AG08396 (cell line): ENCODE measurements at regions not wholly inside any gene's neighbourhood (a gene's known extent, or its start where the extent isn't known, plus 50 kb on each side); places are given as distances from the start of the nearest gene placed in this dataset.
"Not testable (repeated sequence)": the region's sequence is repeated elsewhere in the genome, so short reads cannot be mapped to it uniquely, and the experiment has no call there.

ENCODE experiments used
- DNase-seq: peaks from one replicate; pipeline ENCODE4 v3.0.0; 2012; ENCODE audit warnings: low spot score, mixed read lengths

DNA sequence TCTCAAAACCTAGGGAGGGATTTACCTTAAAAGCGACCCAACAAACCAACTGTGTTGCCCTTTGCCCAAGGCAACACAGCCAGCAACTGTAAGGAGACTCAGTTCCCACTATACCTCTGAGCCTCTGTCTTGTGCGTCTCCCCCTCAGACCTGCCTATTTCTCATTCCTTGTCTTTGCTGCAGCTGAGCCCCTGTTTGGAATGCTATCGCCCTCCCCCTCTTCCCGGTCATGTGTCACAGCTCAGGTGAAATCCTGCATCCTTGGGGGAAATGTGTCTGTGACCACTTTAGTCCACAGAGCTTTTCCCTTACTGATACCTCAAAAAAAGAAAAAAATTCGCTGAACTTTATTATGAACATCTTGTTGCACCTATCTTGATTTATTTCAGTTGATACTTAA, 52.0 kb upstream of the LRIG1 start:
- no peak for DNase-seq

DNA sequence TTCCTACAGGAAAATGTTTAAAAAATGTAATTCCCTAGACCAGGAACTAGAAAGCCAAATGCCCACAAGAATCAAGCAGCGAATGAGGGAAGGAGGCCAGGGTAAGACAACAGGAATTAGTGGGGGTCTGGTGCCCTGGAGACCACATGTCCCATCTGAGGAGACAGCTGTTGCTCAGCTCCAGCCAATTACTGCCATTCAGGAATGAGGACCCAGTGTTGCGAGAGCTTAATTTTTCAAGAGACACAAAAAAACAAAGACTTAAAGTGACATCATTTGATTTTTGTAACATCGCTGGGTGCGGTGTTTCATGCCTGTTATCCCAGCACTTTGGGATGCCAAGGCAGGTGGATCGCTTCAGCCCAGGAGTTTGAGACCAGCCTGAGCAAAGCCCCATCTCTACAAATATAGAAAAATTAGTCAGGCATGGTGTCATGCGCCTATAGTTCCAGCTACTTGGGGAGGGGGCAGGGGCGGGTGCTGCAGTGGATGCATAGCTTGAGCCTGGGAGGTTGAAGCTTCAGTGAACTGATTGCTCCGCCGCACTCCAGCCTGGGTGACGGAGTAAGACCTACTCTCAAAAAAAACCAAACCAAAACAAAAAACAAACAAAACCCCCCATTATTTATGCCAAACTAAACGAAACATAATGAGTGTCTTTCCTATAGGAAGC, 52.8 kb upstream of the LRIG1 start:
- no peak for DNase-seq

DNA sequence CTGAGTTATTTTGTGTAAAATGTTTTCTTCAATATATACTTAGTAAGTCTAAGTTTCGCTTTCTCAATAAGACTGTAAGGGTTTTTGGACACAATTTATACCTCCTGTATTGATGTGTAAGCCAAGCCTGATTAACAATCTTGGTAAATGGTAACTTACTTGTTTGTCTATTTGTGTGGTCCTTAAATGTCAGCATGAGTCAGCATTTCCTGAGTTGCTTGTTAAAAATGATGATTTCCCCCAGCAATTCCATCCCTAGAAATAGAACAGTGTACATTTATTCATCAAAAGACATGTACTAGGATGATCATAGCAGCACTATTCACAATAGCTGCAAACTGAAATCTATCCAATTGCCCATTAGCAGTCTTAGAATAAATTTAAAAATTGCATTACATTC, 53.4 kb upstream of the LRIG1 start:
- DNase-seq: no peak

DNA sequence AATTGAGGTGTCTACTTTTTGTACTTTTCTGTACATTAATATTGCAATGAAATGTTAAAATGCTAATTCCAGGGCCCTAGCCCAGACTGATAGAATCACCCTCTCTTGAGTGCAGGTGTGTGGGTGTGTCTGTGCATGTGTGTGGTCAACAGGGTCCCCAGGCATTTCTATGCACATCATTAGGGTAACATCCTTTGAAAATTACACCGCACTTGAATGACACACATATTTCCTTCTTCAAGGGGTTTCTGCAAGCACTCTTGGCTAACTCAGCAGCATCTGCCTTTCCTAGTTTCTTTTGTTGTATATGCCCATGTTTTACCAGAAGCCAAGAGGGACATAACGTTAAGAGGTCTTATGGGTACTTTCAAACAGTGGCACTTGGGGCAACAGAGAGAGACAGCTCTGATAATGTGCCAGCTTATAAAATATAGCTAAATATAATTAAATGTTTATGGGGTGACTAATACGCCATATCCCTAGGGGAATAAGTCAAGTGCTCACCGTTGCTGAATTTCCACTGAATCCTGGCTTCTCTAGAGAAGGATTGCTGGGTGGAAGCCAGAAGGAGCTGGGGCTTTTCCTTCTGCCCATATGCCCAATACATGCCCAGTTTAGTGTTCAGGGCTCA, 54.5 kb upstream of the LRIG1 start:
- DNase-seq: no peak

DNA sequence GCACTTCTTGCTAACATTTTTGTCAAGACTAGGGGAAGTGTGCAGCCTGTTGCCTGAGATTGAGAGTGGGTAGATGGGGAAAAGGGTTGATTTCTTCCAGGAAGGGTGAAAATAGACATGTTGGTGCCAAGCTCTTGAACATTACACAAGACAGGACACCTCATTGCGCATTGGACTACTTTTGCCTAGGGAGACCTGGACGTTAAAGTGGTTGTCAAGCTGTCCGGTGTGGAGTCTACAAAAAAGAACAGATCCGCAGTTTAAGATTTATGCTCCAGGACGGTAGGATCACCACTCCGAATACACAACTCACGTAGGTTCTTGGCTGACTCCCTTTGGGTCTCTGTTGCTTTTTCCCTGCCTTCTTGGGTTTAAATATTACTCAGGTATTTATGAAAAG, 56.3 kb upstream of the LRIG1 start:
- no peak for DNase-seq

DNA sequence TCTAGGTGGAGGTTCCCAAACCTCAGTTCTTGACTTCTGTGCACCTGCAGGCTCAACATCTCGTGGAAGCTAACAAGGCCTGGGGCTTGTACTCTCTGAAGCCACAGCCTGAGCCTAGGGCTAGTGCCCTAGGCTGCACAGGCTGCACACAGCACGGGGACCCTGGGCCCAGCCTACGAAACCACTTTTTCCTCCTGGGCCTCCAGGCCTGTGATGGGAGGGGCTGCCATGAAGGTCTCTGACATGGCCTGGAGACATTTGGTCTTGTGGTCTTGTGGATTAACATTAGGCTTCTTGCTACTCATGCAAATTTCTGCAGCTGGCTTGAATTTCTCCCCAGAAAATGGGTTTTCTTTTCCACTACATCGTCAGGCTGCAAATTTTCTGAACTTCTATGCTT, 59.1 kb upstream of the LRIG1 start:
- DNase-seq: not testable (repeated sequence)

DNA sequence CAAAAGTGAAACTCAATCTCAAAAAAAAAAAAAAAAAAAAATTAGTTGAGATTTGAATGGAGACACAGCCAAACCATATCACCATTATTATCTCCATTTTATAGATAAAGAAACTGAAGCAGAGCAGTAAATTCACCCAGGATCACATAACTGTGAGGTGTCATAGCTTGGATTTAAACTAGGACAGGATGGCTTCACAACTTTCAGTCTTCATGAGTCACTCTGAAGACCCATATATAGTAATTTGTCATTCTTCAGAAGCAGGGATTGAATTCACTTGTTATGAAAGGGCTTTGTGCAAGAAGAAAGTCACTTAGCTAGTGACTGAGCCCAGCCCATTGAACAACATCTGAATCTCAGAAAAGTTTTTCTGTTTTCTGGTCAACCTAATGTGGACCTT, 60.5 kb upstream of the LRIG1 start:
- no peak for DNase-seq

DNA sequence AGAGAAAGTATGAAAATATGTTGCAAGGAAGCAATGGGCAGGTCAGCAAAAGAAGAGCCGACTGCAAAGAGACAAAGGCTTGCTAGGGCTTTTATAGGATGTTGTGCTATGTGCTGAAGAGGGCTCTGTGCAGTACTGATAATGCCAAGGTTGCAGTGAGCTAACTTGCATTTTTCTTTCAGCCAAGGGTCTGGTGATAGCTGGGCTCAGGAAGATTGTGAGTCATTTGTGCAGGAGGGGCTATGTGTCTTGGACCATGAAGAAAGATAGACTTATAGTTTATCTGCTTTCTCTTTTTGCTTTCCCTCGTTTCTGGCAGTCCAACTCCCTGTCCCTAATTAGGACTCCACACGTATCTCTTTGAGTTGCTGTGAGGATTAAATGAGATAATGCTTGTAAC, 64.5 kb upstream of the LRIG1 start:
- no peak for DNase-seq

DNA sequence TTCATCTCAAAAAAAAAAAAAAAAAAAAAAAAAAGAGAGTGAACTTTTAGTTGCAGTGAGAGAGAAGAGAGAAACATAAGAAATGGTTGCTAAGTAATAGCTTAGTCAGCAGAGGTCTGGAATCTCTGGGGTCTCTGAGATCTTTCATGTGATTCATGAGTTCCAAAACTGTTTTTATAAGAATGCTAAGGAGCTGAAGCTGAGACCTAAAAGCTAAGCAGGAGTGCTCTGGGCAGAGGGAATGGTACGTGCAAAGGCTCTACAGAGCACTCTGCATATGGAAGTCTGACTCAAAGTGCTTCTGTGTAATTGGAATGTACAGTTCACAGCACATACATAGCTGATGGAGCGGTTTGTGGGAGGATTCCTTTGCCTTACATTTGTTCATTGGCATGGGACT, 66.3 kb upstream of the LRIG1 start:
- DNase-seq: no peak

DNA sequence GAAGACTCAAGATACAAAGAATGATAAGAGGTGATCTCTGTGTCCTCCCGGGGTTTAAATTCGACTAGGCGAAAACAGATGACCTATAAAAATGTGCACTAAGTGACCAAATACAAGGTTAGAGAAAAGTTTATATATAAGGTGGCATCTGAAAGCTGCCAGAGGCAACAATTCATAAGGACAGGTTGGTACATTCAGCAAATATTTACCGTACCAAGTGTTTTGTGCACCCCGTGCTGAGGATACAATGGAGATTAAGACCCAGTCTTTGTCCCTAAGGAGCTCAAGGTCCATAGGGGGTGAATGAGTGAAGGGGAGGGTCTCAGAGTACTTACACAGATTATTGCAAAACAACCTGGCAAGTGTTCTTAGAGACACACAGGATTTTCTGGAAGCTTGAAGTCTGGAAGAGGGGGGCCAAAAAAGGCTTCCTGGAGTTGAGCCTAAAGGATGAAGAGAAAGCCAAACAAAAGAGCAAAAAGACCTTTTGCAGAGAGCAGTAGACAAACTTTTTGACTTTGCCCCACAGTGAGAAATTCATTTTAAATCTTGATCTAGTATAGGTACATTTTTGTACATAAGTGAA, 71.4 kb upstream of the LRIG1 start:
- no peak for DNase-seq

DNA sequence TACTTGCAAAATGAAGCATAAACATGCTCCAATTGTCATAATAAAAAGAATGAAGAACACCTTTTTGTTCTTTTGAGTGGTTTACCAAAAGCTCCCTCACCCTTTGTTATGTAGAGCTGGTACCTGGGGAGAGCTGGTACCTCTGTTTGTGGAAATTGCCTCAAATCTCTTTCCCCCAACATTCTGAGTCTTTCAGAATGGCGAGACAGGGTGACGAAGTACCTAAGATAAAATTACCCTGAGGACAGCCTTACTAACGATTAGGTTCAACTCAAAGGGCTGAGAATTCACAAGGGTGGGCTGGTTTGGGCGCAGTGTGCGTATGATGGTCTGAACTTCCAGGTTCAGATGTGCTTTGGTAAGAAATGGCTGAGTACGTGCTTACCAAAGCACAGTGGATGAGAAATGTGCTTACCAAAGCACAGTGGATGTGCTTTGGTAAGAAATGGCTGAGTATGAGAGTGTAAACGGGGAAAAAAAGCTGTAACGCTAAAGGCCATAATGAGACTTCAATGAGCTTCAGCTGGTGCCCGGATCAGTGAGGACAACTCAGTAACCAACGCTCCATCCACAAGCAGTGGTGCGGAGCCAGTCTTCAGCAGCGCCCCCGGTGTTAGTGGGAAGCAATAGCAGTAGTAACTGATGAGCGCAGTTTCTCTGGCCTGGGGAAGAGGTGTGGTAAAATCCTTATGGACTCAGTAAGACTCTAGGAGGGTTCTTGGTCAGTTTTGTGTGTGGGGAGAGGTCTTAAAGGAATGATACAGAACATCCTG, 72.3 kb upstream of the LRIG1 start:
- DNase-seq: no peak

DNA sequence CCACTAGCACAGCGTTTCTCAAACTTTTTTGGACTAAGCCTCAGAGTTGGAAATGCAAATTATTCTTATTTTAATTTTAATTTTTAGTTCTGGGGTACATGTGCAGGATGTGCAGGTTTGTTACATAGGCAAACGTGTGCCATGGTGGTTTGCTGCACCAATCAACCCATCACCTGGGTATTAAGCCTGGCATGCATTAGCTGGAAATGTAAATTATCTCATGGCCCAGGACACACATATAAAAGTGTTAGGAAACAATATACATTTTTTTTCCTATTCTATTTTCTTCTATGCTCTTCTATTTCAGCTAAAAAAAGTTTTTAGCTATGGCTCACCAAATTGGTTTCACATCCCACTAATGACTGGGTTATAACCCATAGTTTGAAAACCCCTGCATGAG, 73.3 kb upstream of the LRIG1 start:
- no peak for DNase-seq

DNA sequence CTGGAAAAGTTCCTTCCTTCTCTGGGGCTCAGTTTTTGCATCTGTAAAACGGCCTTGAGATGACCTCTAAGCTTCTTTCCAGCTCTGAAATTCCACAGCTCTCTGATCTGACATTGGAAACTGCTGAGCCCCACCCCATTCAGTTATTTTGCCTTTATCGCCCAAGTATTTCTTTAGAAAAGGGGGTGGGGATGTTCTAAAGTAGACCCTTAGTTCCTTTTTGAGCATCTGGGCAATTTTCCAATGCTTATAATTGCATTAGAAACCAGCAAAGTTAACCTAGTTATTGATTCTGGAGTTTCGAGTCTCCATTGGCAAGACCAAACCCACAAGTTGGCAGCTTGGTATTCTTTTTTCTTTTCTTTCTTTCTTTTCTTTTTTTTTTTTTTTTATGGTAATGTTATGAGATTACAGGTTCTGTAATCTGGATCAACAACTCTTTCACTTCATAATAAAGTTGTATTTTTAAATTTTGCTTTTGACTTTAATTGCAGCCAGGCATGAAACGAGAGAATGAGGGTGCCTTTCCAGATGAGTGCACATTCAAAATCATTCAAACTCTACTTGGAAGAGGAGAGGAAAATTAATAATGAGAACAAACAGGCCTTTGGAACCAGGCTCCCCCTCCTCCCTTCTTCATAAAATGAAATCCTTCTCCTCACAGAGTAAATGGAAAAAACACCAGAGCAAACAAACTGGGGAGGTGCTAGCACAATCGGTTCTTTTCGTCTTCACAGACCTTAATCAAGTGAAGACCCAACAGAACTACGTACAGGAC, 76.8 kb upstream of the LRIG1 start:
- no peak for DNase-seq

DNA sequence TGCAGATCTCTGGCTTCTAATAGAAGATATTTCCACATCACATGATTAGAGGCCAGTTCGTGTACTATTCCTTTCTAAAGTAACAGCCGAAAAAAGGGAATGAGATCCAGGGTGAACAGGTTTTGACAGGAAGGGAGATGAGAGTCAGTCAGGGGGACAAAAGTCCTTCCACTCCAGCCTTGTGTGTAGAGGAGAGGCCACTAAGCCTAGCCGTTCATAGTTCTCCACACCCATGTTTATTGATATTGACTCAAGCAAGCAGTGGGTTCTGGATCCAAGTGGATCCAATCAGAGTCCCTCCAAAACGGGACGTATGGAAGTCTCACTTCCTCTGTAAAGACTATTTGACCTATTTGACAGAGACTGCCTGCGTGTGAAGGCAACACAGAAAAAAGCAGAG, 80.4 kb upstream of the LRIG1 start:
- no peak for DNase-seq

DNA sequence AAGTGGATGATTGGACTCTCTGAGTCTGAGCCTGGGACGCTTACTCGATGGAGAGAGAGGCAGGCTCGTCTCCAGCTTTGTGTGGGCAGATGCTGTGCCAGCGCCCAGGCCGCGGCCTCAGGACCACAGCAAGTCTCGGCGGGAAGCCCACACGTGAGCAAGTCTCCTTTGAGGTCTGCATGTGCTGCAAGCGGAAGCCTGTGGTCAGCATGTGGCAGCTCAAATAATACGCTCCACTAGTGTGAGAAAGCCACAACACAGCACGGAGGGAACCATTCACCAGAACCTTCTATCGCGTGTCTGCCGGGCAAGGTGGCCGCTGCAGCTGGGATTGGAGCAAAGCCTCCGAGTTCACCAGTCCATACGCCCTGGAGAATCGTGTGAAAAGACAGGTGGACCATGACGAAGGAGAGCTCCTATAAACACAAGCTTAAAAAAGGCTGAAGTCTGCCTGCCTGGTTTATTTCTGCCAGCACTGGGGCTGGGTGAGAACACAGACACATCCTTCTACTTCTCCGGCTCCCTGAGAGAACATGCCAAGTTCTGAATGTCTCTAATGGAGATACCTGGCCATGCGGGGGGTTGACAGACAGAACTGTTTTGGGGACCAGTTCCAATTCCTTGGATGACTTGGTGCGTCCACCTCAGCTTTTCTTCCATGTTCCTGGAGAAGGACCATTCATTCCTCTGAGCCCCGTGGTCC, 82.0 kb upstream of the LRIG1 start:
- peak; percentile 33 for DNase-seq

DNA sequence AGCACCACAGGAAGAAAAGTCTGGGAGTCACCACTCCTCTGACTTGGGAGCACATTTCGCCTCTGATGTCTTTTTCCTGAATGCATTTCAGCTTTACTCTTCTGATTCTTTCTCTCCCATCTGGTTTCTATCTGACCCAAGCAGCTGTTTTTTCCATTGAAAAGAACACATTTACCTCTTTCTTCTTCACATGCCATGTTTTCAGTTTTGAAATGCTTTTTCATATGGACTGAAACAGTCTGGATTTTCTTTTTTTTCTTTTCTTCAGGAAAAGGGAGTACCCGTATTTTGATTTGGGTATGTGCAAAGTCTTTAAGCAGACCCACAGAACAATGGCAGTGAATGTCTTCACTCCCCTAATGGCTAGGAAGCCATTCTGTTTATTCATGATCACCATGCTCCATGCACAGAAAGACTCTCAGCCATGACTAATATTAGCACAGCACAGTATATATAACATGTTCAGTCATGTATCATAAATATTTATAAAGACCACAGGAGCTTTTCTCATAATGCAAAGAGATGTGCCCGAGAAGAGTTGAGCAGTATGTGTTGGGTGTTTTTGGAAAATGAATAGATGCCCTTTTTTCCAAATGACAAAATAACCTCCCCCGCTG, 82.7 kb upstream of the LRIG1 start:
- no peak for DNase-seq

DNA sequence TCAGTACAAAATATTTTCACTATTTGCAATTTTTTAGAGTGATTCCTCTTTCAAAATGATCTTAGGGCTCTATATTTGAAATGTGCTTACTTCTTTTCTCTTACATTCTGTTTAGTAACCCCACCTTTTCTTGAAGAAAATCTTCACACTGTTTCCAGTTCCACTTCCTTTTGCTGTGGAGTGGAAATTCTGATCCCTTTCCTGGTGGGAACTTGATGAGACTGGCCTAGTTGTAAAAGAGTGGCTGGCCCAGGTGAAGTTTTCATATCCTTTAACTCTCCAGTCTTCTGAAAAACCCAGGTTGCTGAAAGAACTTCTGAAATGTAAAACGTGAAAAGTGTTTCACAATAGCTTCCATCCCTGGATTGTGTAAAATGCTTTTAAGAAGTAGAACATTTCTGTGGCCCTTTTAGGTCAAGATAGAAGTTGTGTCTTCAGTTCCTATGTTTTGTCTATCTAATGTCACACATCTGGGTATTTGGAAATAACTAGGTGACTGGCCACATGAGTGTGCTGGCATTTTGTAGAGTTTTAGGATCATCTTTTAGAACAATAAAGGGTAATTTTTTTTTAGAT, 84.8 kb upstream of the LRIG1 start:
- DNase-seq: no peak

DNA sequence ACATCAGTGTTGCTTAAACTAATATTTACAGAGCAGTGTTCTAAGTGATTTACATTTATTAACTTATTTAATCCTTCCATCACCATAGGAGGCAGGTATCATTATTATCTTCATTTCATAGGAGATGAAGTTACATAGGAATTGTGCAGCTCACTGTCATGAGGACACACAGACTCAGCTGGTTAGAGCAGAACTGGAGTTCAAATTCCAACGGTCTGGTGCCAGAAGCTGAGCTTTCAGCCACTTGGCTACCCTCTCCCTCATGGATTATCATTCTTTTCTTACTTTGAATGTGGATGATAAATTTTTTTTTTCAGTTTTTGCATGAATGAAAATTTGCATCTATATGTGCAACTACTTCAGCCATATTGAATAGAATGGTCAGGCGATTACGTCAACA, 86.0 kb upstream of the LRIG1 start:
- DNase-seq: no peak

DNA sequence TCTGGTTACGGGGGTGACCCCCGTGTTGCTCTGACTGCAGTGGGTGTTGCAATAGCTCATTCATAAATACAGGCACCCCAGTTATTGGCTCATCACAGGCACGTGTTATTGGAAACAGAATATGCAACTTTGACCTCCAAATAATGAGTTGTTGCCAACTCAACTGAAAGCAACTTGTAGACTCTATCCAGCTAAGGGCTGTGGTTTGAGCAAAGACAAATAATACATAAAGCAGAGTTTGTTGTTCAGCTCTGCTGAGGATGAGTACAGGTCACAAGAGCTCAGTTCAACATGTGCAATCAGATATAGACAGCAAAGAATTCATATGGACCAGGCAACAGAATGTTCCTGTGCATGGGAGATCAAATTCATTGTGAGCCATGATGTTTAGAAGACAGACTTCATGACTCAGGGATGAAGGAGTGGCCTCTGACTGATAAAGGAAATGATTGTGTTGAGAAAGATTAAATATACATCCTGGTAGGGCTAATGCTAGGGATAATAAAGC, 87.6 kb upstream of the LRIG1 start:
- peak; percentile 16 for DNase-seq

DNA sequence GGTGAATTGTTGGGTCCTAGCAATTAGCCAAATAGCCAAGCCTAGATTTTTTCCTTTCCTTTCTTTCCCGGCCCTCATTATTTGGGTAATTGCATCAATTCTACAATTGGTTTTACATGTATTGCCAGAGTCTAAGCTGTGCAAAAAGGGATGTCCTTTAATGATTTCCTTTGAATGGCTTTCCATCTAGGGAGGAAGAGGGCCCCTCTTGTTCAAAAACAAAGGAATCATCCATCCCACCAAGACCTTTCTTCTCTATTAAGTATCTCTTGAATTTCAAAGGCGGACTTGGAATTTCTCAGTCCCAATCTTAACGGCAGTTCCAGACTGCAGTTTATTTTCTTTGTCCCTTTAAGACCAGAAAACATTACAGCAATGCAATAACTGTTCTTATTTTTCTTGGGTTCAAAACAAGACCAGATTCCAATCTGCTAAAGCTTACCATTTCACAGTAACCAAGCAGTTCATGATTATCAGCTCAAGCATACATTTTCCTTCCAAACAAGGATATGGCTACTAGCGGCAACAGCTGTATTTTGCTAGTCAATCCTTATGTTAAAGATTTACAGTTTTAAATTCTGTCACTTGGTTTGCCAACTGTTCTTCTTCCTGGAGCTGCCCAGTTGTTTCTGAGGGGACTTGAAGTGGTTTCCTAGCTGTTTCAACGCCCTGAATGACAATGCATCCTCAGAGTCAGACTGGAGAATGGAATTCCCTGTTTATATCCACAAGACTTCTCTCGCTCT, 91.4 kb upstream of the LRIG1 start:
- no peak for DNase-seq
